ENCODE measurements at regions not wholly inside any gene's neighbourhood (a gene's known extent, or its start where the extent isn't known, plus 50 kb on each side); places are given as distances from the start of the nearest gene placed in this dataset.
"Not testable (repeated sequence)": the region's sequence is repeated elsewhere in the genome, so short reads cannot be mapped to it uniquely, and the experiment has no call there.

DNA sequence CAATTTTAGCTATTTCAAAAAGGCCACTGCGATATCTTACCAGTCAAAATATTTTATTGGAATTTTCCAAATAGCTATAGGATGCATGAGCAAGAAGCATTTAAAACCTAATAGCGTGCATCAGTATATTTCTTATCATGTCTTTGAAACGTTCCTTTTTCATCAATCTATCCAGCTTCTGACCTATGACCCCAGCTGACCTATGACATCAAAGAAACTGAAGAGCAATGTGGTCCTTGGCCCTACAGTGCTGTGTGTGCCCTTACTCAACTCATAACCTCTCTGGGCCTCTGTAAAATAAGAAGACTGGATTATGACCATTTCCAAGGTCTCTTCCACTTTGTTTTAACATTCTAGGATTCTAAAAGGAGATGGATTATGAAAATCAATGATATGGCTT, 118.2 kb downstream of the ZNF22 start:
- DNase-seq: no peak

DNA sequence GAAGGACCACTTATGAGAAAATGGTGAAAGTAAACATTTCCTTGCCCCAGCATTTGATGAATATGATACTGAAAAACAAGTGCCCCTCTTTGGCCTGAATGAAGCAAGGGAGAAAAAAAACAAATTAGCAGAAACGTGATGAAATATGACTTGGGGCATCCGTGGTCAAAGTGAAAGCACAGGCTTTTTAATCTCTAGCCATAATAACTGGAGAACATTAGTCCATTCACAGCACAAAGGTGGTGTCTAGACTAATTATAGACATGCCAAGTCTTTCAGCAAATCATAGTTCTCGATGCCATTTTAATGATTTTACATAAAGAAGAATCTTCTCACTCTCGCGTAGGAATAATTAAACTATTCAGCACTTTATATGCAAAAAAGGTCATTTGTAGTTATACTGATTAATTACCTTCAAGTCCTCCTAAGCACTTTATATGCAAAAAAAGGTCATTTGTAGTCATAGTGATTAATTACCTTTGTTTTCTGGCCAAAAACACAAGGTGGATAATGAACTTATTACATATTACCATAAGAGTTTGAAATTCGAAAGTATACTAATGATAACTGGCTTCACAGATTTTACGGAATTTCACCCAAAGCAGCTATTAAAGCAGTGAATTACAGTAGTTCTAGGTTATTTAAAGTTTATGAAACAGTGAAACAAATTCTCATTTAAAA, 121.6 kb downstream of the ZNF22 start:
- DNase-seq: not testable (repeated sequence)

GRCh38 chr10:45135443-45136198, 134.9 kb downstream of the ZNF22 start:
- DNase-seq: no peak

DNA sequence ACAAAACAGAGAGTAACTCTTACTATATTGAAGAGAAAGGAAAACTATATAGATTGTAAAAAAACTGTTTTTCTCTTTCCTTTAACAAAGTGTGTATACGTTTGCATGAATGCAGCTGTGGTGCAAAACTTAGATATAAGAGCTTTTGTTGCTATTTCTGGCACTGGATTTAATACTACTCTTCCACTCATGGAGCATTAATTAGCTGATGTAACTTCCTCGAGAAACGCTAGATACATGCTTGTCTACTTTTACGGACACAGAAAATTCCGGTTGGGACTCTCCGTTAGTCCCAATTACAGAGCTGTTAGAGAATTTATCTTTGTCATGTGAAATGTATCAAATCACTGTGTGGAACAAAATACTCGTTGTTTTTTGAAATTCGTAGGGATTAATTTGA, 135.5 kb downstream of the ZNF22 start:
- no peak for DNase-seq

DNA sequence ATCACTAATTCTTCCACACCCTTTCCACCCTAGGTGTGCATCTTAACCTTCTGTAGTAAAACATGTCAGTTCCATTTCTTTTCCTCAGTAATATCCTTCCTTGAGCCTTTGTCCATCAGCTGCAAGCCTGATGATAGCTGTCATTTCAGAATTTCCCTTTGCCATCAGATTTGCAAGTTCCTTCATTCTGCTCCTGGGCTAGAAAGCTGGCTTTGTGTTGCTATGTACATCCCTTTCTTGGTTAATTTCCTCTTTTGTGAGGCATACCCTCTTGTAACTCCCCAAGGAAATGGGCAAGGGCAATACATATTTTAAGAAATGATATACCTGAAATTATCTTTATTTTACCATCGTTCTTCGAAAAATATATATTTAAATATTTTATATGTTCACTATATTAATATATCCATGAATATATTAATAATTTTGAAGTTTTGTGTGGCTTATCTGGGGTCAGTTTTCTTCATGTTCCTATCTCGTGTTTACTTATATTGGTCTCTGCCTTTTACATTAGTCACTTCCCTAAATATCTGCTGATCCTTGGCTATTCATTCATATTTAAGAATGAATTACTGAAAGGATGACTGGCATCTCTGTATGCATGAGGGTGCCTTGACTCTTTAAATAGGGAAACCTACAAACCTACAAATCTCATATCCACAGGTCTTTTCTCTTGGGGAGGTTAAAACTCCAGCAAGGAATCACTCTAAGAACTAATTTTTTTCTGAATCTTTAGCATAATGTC, 143.8 kb downstream of the ZNF22 start:
- peak; percentile 64 for DNase-seq

DNA sequence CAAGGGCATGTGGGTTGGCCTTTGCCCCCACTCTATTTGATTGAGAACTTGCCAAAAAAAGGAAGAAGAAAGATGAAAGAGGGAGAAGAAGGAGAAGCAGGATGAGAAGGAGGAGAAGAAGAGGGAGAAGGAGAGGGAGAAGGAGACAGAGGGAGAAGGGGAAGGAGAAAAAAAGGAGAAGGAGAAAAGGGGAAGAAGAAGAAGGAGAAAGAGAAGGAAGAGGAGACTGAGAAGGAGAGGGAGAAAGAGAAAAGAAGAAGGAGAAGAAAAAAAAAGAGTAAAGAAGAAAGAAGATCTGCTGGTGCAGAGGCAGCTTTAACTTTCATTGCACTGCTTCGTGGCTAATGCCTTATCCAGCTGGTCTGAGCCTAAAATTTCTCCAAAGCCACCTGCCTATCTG, 144.4 kb downstream of the ZNF22 start:
- DNase-seq: not testable (repeated sequence)

DNA sequence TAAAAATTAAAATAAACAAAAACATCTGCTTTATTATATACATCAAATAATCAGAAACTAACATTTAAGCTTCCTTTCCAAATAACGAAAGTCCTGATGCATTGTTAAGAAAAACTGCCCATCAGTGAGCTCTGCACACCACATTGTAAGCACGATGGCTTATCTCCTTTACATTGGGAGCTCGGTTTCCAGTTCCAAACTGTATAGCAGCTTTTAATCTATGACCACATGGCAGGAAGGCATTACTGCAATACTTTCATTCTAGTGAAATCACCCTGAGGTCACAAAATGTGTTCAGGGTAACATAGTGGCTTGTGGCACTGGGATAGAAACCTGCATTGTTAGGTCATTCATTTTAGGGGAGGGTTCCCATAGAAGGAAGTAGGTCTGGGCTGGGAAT, 146.3 kb downstream of the ZNF22 start:
- DNase-seq: no peak

DNA sequence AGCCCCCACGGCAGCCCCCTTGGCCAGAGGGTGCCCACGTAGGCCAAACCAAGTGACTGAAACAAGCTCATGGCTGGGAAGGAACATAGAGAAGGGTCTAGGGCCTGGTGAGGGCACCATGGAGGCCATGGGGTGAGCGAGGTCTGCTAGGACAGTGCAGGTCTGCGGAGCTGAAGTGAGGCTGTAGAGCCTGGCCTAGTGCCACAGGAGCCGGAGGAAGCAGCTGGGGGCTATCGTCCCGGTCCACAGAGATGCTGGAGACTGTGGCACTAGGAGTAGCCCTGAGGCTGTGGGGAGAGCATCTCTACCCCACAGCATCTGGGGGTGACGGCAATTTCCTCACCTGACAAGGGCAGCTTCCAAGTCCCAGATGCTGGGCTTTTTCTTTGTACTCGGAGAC, 150.3 kb downstream of the ZNF22 start:
- no peak for DNase-seq

- no peak for DNase-seq
Measured at GRCh38 chr10:45151467-45152214, 150.9 kb downstream of the ZNF22 start.

GRCh38 chr10:45152726-45153125, 152.0 kb downstream of the ZNF22 start:
- no peak for DNase-seq

- peak; percentile 4 for DNase-seq
Measured at GRCh38 chr10:45154502-45154901, 153.8 kb downstream of the ZNF22 start.

DNA sequence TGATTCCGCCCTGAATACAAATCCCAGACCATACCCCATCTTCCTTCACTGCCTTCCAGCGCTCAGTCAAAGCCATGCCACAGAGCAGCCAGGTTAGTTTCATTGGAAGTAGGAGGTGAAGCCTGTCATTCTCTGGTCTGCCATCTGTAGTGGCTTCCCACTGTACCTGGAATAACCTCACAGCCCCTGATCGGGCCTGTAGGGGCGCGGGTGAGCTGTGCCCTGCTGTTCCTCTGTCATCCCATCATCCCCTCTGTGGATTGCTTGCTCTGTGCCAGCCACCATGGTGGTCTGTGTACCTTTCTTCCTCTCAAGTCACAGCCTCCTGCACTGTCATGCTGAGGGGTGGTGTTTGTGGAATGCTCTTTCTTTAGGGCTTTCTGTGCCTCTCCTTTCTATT, 155.1 kb downstream of the ZNF22 start:
- DNase-seq: no peak

DNA sequence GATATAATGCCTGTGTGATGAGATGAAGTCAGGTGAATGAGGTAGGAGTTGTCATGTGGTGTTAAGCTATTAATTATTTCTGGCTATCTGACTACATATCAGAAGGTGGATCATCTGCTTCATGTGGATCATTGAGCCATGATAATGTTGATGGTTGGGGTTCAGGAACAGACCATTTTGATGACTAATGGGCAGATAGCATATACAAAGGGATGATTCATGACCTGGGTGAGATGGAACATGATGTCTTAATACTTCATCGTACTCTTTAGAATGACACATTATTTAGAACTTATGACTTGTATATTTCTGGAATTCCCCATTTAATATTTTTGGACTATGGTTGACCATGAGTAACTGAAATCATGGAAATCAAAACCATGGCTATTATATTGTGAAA, 155.1 kb downstream of the OR13A1 start:
- peak; percentile 87 for DNase-seq

GRCh38 chr10:45163315-45163975, 152.0 kb downstream of the OR13A1 start:
- no peak for DNase-seq

DNA sequence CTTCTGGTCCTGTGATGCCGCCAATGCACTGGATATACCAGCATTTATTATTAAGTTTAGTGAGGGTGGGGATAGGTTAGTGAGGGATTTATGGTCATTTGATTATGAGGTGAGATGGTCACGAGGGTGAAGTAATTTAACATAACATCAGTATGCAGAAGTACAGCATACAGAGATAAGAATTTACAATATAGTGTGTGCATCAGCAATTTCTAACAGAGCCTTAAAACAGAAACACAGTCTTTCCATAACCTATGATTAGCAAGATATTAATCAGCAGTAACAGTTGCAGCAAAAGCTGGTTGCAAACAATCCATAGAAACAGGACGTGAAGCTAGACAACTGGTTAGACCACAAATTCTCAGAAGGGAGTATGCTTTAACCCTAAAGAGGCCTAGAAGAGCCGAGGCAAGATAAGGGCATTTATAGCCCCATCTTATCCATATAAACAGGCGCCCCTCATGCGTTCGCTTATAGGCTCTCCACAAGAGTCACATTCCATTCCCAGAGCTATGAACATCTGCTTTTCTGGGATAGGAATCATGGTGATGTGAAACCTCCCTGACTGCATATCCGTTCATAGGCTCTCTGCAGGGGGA, 139.8 kb downstream of the OR13A1 start:
- not testable (repeated sequence) for DNase-seq

GRCh38 chr10:45179691-45180090, 135.7 kb downstream of the OR13A1 start:
- DNase-seq: no peak

DNA sequence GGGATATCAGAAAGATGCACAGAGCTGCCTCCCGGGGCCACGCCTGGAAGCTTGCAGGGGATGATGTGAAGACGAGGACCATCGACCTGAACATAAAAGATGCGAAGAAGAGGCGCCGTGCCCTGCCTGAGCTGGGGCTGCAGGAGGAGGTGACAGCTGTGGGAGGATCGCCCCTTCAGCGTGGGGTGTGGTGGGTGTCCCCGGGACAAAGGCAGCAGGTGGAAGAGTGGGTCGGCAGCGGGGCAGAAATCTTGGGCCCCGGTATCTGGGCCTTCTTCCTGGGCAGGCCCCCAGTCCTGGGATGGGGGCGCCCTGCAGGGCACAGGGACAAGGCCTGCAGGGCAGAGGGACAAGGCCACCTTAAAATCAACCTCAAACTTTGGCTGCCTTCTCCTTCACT, 134.9 kb downstream of the OR13A1 start:
- DNase-seq: no peak

DNA sequence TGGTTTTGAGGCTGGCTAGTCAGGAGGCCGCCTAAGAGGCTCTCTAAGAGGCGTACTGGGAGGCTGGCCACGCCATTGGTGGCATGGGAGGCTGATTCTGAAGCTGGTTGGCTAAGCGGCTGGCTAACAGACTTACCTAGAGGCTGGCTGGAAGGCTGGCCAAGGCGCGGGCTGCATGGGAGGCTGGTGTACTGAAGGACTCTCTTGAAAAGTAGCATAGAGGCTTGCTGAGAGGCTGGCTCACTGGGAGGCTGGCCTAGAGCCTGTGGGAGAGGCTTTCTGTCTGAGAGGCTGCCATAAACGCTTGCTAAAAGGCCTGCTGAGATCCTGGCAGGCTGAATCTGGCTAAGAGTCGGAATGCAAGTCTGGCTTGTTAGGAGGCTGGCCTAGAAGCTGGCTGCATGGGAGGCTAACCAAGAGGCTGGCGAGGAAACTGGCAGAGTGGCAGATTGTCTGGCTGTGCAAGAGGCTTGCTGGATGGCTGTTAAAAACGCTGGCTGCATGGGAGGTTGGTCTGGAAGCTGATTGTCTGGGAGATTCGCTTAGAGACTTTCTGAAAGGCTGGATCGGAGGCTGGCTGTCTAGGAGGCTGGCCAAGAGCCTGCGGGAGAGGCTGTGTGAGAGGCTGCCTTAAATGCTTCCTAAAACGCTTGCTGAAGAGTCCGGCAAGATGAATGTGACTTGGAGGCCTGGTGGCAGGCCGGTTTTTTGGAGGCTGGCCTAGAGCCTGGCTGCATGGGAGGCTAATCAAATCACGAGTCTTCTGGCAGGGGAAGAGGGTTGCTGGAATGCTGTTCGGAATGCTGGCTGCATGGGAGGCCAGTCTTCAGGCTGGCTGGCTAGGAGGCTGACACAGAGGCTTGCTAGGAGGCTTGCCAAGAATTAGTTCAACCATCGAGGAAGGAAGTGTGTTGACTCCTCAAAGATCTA, 134.2 kb downstream of the OR13A1 start:
- no peak for DNase-seq

GRCh38 chr10:45183174-45183573, 132.2 kb downstream of the OR13A1 start:
- DNase-seq: no peak

DNA sequence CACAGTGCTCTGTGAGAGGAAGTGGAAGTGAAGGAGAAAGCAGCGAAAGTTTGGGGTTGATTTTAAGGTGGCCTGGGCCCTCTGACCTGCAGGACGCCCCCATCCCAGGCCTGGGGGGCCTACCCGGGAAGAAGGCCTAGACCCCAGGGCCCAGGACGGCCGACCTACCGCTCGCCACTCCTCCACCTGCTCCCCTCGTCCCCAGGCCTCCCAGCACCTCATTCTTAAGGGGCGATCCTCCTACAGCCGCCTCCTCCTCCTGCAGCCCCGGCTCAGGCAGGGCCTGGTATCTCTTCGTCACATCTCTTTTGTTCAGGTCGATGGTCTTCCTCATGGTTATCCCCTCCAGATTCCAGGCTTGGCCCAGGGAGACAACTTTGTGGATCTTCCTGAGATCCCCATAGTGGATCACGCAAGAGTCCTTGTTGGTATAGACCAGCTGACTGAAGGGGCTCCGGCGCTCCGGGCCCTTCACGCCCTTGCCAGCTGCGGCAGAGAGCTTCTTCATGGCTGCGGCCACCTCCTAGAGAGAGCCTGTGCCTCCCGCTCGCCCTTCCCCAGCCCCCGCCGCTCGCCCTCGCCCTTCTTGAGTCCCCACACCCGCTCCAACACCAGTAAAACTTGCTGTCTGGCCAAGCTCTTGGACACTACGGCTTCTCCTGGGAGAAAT, 117.5 kb downstream of the OR13A1 start:
- no peak for DNase-seq

Data from suppressor macrophage treated with lipopolysaccharide for 4 hours (primary cell).